Progenitor cell of endocrine pancreas (in vitro differentiated cells): ENCODE measurements at regions not wholly inside any gene's neighbourhood (a gene's known extent, or its start where the extent isn't known, plus 50 kb on each side); places are given as distances from the start of the nearest gene placed in this dataset.

Experiments
- DNase-seq: peaks from one replicate; pipeline ENCODE4 v3.0.0; 2021; ENCODE audit warnings: low spot score; ENCODE audit not compliant: unreplicated experiment
- H3K27ac Mint-ChIP-seq: 2 replicates; pipeline ENCODE4 v1.8.0; 2021; ENCODE audit warnings: mild to moderate bottlenecking, moderate library complexity, mixed read lengths
- H3K27me3 Mint-ChIP-seq: 2 replicates; pipeline ENCODE4 v1.8.0; 2021; ENCODE audit warnings: mixed read lengths
- H3K36me3 Mint-ChIP-seq: 2 replicates; pipeline ENCODE4 v1.8.0; 2022; ENCODE audit warnings: mixed read lengths; ENCODE audit not compliant: insufficient read depth
- H3K4me1 Mint-ChIP-seq: 2 replicates; pipeline ENCODE4 v1.8.0; 2021; ENCODE audit warnings: low read depth, mixed read lengths
- H3K4me3 Mint-ChIP-seq: 2 replicates; pipeline ENCODE4 v1.8.0; 2021; ENCODE audit warnings: low read depth, mild to moderate bottlenecking, moderate library complexity, mixed read lengths
- H3K9me3 Mint-ChIP-seq: 2 replicates; pipeline ENCODE4 v1.8.0; 2021; ENCODE audit warnings: low read depth, mixed read lengths
- TF ChIP-seq, protein P1 (sequence below): fragments of 200-600 bp; sonication (generic); IDR thresholded peaks from one replicate; pipeline ENCODE4 v1.5.0; 2021; ENCODE audit warnings: antibody characterized with exemption, mild to moderate bottlenecking; ENCODE audit not compliant: unreplicated experiment

DNA sequence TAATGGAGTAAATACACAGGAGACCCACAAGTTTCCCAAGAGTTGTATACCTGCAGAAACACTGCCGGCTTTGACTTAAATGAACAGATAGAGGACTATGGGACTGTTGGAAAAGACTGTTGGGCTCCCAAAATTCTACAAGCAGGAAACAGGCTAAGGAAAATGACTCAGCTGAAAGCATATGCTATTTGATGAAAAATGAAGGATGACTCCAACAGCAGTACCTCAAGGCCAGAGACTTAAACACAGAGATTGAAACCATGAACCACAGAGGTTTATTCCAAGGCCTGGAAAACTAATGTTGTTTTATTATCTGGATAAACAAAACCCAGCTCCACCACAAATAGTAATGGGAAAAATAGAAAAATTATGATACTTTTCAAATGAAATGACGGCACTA is 187.7 kb downstream of the TNFSF18 start:
- Mint-ChIP-seq H3K36me3 (no peaks in the 10 kb centered on the region), H3K27me3 (no peaks in the 10 kb centered on the region), H3K27ac (no peak overlapping the region), H3K4me3 (no peak overlapping the region), H3K9me3 (peaks cover 10% of the 10 kb centered on the region), H3K4me1 (no peaks in the 10 kb centered on the region)
- DNase-seq: no peak
- TF ChIP-seq, protein P1, sequence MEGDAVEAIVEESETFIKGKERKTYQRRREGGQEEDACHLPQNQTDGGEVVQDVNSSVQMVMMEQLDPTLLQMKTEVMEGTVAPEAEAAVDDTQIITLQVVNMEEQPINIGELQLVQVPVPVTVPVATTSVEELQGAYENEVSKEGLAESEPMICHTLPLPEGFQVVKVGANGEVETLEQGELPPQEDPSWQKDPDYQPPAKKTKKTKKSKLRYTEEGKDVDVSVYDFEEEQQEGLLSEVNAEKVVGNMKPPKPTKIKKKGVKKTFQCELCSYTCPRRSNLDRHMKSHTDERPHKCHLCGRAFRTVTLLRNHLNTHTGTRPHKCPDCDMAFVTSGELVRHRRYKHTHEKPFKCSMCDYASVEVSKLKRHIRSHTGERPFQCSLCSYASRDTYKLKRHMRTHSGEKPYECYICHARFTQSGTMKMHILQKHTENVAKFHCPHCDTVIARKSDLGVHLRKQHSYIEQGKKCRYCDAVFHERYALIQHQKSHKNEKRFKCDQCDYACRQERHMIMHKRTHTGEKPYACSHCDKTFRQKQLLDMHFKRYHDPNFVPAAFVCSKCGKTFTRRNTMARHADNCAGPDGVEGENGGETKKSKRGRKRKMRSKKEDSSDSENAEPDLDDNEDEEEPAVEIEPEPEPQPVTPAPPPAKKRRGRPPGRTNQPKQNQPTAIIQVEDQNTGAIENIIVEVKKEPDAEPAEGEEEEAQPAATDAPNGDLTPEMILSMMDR: no peak

DNA sequence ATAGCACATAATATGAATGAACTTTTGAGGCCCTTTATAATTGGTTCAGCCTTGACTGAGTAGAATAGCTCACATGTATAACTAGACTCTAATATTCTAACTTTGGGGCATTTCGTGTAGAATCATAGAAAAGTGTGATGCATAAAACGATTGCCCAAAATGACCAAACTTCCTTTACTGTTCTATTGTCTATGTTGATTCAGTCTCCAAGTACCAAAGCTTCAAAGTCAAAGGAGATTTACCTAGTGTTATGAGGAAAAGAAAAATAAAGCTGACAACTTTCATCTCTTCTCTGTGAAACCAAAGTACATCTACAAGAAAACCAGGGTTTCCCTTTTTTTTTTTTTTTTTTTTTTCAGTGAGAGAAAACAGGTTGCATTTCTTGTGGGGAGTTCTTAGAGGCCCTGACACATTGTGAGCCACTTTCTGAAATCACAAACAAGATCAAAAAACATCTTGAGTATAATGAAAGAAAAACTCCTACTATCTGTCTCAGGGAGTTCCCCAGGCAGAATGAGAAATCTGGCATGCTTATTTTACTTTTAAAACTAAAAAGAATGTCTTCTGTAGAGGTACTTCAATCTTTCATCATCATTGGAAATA is 183.4 kb downstream of the TNFSF18 start:
- H3K4me3 Mint-ChIP-seq: no peak overlapping the region
- H3K27me3 Mint-ChIP-seq: no peaks in the 10 kb centered on the region
- no peak for DNase-seq
- peaks cover 6% of the 10 kb centered on the region for H3K9me3 Mint-ChIP-seq
- TF ChIP-seq, protein P1: no peak
- H3K4me1 Mint-ChIP-seq: no peaks in the 10 kb centered on the region
- no peaks in the 10 kb centered on the region for H3K36me3 Mint-ChIP-seq
- no peak overlapping the region for H3K27ac Mint-ChIP-seq

DNA sequence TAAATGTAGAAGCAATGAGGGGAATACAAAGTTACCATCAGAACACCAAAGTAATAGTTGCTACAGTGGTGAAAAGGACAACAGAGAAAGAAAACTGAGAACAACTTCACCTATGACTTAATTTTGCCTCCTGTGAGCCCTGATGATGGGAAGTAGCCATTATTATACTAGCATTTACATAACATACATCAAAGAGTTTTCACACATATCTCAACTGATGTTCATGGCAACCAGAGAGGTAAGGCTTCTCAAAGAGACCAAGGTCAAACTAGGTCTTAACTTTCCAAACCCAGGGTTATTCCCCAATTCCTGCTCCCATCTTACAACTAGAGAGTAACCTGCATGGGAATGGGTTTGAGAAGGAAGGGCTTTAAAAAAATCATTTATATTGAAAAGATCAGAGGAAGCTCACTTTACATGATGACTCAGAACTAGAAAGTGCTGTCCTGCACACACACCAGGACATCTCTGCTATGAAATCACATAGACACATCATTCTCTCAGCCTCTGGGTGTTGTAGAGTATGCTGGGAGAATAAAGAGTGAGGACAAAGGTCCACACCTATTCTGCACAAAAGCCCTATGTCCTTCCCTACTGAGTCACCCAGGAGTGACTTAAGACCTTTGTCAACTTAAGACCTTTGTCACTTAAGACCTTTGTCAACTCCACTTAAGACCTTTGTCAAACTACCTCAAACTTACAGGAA is 179.7 kb downstream of the TNFSF18 start:
- no peak for DNase-seq
- Mint-ChIP-seq H3K4me3 (no peak overlapping the region), H3K9me3 (no peaks in the 10 kb centered on the region), H3K4me1 (no peaks in the 10 kb centered on the region), H3K27ac (no peak overlapping the region), H3K27me3 (no peaks in the 10 kb centered on the region), H3K36me3 (no peaks in the 10 kb centered on the region)
- TF ChIP-seq, protein P1: no peak

DNA sequence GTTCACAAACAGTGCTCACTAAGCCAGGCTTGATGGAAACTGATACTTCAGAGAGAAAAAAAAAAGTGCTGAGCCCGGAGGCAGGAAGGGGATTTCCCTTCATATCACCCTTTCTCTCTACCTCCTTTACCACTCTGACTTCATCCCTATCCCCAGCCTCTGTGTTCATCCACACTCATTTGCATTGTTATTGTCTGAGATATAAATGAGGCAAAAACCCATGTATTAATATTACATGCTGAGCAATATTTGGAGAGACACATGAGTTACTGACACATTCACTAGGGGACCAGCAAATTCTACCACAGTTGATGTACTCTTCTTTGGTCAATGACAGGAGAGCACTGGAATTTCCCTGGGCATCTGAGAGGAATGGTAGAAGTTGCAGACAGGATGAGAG is 175.8 kb downstream of the TNFSF18 start:
- Mint-ChIP-seq H3K27me3 (no peaks in the 10 kb centered on the region), H3K4me3 (no peak overlapping the region), H3K36me3 (peaks cover 2% of the 10 kb centered on the region), H3K9me3 (peaks cover 7% of the 10 kb centered on the region), H3K27ac (no peak overlapping the region), H3K4me1 (no peaks in the 10 kb centered on the region)
- no peak for DNase-seq
- TF ChIP-seq, protein P1: no peak

DNA sequence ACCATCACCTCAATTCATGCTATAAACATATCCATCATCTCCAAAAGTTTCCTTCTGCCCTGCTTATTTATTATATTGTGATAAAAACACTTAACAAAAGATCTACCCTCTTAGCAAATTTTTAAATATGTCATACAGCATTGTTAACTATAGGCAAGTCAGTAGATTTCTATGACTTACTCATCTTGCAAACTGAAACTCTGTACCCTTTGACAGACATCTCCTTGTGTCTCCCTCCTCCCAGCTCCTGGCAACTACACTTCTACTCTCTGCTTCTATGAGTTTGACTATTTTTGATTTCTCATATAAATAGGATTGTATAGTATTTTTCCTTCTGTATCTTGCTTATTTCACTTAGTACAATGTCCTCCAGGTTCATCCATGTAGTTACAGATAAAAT is 174.8 kb downstream of the TNFSF18 start:
- Mint-ChIP-seq H3K27me3 (no peaks in the 10 kb centered on the region), H3K36me3 (peaks cover 2% of the 10 kb centered on the region), H3K4me1 (no peaks in the 10 kb centered on the region), H3K4me3 (no peak overlapping the region), H3K9me3 (peaks cover 10% of the 10 kb centered on the region), H3K27ac (no peak overlapping the region)
- TF ChIP-seq, protein P1: no peak
- DNase-seq: no peak
